Panc1 (cell line): ENCODE measurements at regions not wholly inside any gene's neighbourhood (a gene's known extent, or its start where the extent isn't known, plus 50 kb on each side); places are given as distances from the start of the nearest gene placed in this dataset.

Experiments used
- ATAC-seq: fragments of 200-7000 bp; cut with Tn5 transposase; 2 replicates; pipeline ENCODE4 v1.9.1; 2020; ENCODE audit warnings: mild to moderate bottlenecking, moderate library complexity
- BruUV-seq: library from RNA; stranded (reverse); fragments of 400-500 nt; replicated peaks from 2 replicates; lab custom pipeline; 2021; lab: Mats Ljungman, UMichigan
- CTCF ChIA-PET: fragments of 300-600 bp; sonication (Branson Sonifier 250); formaldehyde crosslinking; loops from one replicate; lab custom pipeline; 2022; ENCODE audit warnings: antibody characterized with exemption; lab: Charles Lee
- POLR2A ChIA-PET: fragments of 300-600 bp; sonication (Branson Sonifier 250); formaldehyde crosslinking; loops from one replicate; lab custom pipeline; 2022; ENCODE audit warnings: antibody characterized with exemption; lab: Charles Lee
- DNase-seq: peaks from one replicate; pipeline ENCODE4 v3.0.0-alpha.2; 2010; ENCODE audit warnings: low read depth, low spot score
- H3K27ac ChIP-seq: 2 replicates; pipeline ENCODE4 v1.5.1; 2011; ENCODE audit warnings: mild to moderate bottlenecking, low read length, inconsistent platforms
- H3K27me3 ChIP-seq: fragments of 200-500 bp; sonication (Bioruptor generic); 2 replicates; pipeline ENCODE4 v1.6.0; 2014; ENCODE audit warnings: low read length, inconsistent platforms; ENCODE audit not compliant: control insufficient read depth, insufficient read depth
- H3K36me3 ChIP-seq: fragments of 200-500 bp; sonication (Bioruptor generic); 2 replicates; pipeline ENCODE4 v1.5.1; 2014; ENCODE audit warnings: inconsistent platforms, mild to moderate bottlenecking, low read length, moderate library complexity; ENCODE audit not compliant: control insufficient read depth, insufficient read depth
- H3K4me1 ChIP-seq: 2 replicates; pipeline ENCODE4 v1.5.1; 2011; ENCODE audit warnings: inconsistent platforms, mild to moderate bottlenecking, low read length, moderate library complexity; ENCODE audit not compliant: control insufficient read depth, insufficient read depth
- H3K4me3 ChIP-seq, 2 experiments: 2 replicates each; pipeline ENCODE4 v1.5.1; 2011 to 2012; ENCODE audit warnings: low read depth in 2 of 2, low read length in 2 of 2, mild to moderate bottlenecking in 2 of 2, inconsistent platforms in 1 of 2, moderate library complexity in 1 of 2
- H3K9me3 ChIP-seq: fragments of 200-500 bp; sonication (Bioruptor generic); 2 replicates; pipeline ENCODE4 v1.5.1; 2014; ENCODE audit warnings: low read depth, mild to moderate bottlenecking, inconsistent platforms, low read length, moderate library complexity; ENCODE audit not compliant: control insufficient read depth, insufficient read depth
- CTCF ChIP-seq: fragments of 450-650 bp; IDR thresholded peaks from 2 replicates; pipeline ENCODE4 v1.5.1; 2017; ENCODE audit warnings: mild to moderate bottlenecking
- POLR2AphosphoS5 ChIP-seq: IDR thresholded peaks from 2 replicates; pipeline ENCODE4 v1.6.1; 2012; ENCODE audit warnings: mild to moderate bottlenecking, low read depth, low read length, moderate library complexity
- REST ChIP-seq, 2 experiments: IDR thresholded peaks; 2 replicates each; pipeline ENCODE4 v1.6.1; 2011 to 2012; ENCODE audit warnings: low read depth in 2 of 2, control low read depth in 1 of 2, low read length in 1 of 2, mild to moderate bottlenecking in 1 of 2, moderate library complexity in 1 of 2; ENCODE audit not compliant: insufficient read depth in 1 of 2
- SIN3A ChIP-seq: IDR thresholded peaks from 2 replicates; pipeline ENCODE4 v1.6.1; 2012; ENCODE audit warnings: low read depth, mild to moderate bottlenecking, low read length, moderate library complexity, borderline replicate concordance; ENCODE audit not compliant: insufficient read depth
- TCF7L2 ChIP-seq: IDR thresholded peaks from 2 replicates; pipeline ENCODE4 v1.6.1; 2011; ENCODE audit warnings: mild to moderate bottlenecking, low read depth, low read length, inconsistent platforms
- in situ Hi-C: cut with HindIII; loops from 2 replicates; pipeline ENCODE4 v1.10.0; 2016; ENCODE audit warnings: low sequenced_read_pairs, low pct_unique_long_range_greater_than_20kb
- intact Hi-C: fragments of 100-400 bp; cut with micrococcal nuclease; formaldehyde crosslinking; loops from one replicate; pipeline ENCODE4 v1.10.0; 2022; ENCODE audit not compliant: unreplicated experiment

DNA sequence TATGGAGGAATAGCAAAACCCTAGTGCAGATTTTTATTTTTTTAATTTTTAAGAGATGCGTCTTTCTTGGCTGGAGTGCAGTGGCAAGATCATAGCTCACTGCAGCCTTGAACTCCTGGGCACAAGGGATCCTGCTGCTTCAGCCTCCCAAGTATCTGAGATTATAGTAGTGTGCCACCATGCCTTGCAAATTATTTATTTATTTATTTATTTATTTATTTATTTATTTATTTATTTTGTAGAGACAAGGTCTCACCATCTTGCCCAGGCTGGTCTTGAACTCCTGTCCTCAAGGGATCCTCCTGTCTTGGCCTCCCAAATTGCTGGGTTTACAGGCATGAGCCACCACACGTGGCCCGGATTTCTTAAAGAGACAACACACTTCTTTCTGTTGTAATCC, 1158.8 kb downstream of the AACS start:
- Histone ChIP-seq H3K9me3 (no peaks in the 10 kb centered on the region), H3K4me1 (no peaks in the 10 kb centered on the region), H3K4me3 (no peak overlapping the region), H3K27me3 (no peaks in the 10 kb centered on the region), H3K36me3 (no peaks in the 10 kb centered on the region), H3K27ac (no peak overlapping the region)
- POLR2A ChIA-PET = no interaction called here
- TF ChIP-seq POLR2AphosphoS5 (no peak), REST (IDR thresholded peaks at IDR 0.05; ENCODE audit: insufficient read depth in 1 of 2, low read depth in 2 of 2, low read length in 1 of 2) (no peak), CTCF (no peak), SIN3A (no peak), TCF7L2 (no peak)
- in situ Hi-C loops (no loop called here), intact Hi-C loops (no loop called here)
- no TSS peak for BruUV-seq
- DNase-seq (no peak), ATAC-seq (no peak)
- CTCF ChIA-PET = no interaction called here

- no peaks in the 10 kb centered on the region for H3K36me3 ChIP-seq
- no peak overlapping the region for H3K27ac ChIP-seq
- in situ Hi-C loops = no loop called here
- ChIA-PET POLR2A (no interaction called here), CTCF (no interaction called here)
- TF ChIP-seq SIN3A = no peak
- TF ChIP-seq CTCF = no peak
- DNase-seq = no peak
- ATAC-seq = no peak
- H3K9me3 ChIP-seq = no peaks in the 10 kb centered on the region
- H3K4me1 ChIP-seq = no peaks in the 10 kb centered on the region
- H3K4me3 ChIP-seq = no peak overlapping the region
- H3K27me3 ChIP-seq = no peaks in the 10 kb centered on the region
- BruUV-seq = no TSS peak
- intact Hi-C loops = no loop called here
These were observed 1163.7 kb downstream of the AACS start for GRCh38 chr12:126228936-126229335.
